ENCODE measurements at regions not wholly inside any gene's neighbourhood (a gene's known extent, or its start where the extent isn't known, plus 50 kb on each side); places are given as distances from the start of the nearest gene placed in this dataset.

DNA sequence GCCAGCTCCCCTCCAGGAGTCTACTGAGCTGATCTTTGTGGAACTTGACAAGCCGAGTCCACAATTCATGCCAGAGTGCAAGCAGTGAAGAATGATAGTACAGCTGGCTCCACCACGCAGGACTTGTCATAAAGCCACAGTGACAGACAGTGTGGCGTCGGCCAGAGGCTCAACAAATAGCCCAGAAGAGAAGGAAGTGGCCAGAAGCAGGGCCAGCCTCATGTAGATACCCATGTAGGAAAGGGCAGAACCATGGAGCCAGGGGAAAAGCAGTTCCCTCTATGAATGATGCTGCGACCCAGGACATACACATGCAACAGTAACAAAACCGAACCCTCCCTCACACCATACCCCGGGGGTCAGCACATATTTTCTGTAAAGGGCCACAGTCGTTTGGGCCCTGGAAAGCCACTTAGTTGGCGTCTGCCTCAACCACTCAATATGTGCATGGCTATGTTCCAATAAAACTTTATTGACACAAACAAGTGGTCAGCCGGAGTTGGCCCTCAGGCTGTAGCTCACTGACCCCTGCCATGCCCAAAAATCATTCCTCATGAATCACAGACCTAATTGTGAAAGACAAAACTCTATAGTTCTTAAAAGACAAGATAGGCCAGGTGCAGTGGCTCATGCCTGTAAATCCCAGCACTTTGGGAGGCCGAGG lies 161.4 kb downstream of the BRD1 start:
- H3K4me3 ChIP-seq: no peak overlapping the region
- DNase-seq (ENCODE audit: low spot score): peak; percentile 24
- peak overlapping the region in 1 of 2 donors; percentile 40 for H3K27ac ChIP-seq
- TF ChIP-seq, protein P1, sequence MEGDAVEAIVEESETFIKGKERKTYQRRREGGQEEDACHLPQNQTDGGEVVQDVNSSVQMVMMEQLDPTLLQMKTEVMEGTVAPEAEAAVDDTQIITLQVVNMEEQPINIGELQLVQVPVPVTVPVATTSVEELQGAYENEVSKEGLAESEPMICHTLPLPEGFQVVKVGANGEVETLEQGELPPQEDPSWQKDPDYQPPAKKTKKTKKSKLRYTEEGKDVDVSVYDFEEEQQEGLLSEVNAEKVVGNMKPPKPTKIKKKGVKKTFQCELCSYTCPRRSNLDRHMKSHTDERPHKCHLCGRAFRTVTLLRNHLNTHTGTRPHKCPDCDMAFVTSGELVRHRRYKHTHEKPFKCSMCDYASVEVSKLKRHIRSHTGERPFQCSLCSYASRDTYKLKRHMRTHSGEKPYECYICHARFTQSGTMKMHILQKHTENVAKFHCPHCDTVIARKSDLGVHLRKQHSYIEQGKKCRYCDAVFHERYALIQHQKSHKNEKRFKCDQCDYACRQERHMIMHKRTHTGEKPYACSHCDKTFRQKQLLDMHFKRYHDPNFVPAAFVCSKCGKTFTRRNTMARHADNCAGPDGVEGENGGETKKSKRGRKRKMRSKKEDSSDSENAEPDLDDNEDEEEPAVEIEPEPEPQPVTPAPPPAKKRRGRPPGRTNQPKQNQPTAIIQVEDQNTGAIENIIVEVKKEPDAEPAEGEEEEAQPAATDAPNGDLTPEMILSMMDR (IDR thresholded peaks at IDR 0.05): no peak

DNA sequence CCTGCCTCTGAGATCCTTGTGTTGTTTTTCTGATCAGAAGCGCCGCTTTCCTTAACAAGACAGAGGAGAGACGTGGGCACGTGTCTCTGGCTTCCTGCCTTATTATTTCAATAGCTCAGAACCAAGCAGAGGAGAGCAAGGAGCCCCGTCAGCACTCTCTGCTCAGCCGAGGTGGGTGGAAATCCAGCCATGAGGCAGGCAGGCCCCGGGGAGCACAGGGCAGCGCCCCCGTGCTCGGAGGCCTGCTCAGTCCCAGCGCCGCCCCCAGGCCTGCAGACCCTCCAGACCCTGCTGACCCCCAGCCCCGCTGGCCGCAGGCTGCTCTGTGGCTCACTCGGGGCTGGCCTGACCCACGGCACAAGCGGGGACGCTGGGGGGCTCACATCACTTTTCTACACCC lies 162.8 kb downstream of the BRD1 start:
- peak; percentile 31 for DNase-seq (ENCODE audit: low spot score)
- TF ChIP-seq, protein P1 (IDR thresholded peaks at IDR 0.05): no peak
- Histone ChIP-seq H3K4me3 (no peak overlapping the region), H3K27ac (no peak overlapping the region)

GRCh38 chr22:49664371-49664881 lies 163.2 kb downstream of the BRD1 start:
- no peak overlapping the region for H3K4me3 ChIP-seq
- TF ChIP-seq, protein P1 (IDR thresholded peaks at IDR 0.05): no peak
- no peak overlapping the region for H3K27ac ChIP-seq
- peak; percentile 33 for DNase-seq (ENCODE audit: low spot score)

GRCh38 chr22:49663823-49664222 lies 163.8 kb downstream of the BRD1 start:
- TF ChIP-seq, protein P1 (IDR thresholded peaks at IDR 0.05): no peak
- no peak overlapping the region for H3K27ac ChIP-seq
- no peak overlapping the region for H3K4me3 ChIP-seq
- peak; percentile 68 for DNase-seq (ENCODE audit: low spot score)

GRCh38 chr22:49663311-49663711 lies 164.4 kb downstream of the BRD1 start:
- TF ChIP-seq, protein P1 (IDR thresholded peaks at IDR 0.05): no peak
- Histone ChIP-seq H3K4me3 (no peak overlapping the region), H3K27ac (no peak overlapping the region)
- DNase-seq (ENCODE audit: low spot score): peak; percentile 43

DNA sequence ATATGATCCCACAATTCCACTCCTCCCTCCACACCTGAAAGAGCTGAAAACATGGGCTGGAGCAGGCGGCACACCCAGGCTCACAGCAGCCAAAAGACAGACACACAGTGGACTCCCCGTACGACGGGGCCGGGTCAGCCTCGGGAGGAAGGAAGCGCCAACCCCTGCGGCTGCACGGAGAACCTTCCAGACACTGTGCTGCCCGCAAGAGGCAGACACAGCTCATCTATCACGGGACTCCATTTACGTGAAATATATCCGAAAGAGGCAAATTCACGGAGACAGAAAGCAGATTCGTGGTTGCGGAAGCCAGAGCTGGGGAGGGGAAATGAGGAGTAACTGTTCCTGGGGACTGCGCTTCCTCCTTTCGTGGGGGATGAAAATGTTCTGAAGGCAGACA lies 165.0 kb downstream of the BRD1 start:
- H3K27ac ChIP-seq: no peak overlapping the region
- TF ChIP-seq, protein P1 (IDR thresholded peaks at IDR 0.05): no peak
- DNase-seq (ENCODE audit: low spot score): peak; percentile 59

More for the DNA sequence above, 165.0 kb downstream of the BRD1 start:
- H3K4me3 ChIP-seq: no peak overlapping the region
